ENCODE measurements at regions not wholly inside any gene's neighbourhood (a gene's known extent, or its start where the extent isn't known, plus 50 kb on each side); places are given as distances from the start of the nearest gene placed in this dataset.

DNA sequence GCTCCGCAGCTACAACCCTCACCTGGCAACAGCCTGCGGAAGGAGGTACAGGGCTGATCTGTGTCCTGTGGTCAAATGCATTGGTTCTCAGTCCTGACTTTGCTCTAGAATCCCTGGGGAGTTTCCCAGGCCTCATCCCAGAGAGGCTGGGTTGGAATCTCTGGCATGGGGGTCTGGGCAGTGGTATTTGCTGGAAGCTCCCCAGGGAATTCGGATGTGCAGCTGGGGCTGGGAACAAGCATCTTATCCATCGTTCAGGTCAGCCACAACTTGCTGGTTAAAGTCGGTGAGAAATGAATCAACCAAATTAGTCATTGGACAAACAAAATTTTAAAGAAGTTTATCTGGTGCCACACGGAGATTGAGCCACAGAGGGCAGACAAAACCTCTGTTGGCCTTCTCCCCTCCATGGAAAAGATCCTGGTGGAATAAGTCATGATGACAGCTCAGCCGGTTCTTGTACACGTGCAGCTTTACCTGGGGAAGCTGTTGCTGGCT, 231.2 kb downstream of the FOXL1 start:
- Histone ChIP-seq H3K27me3 (no peaks in the 10 kb centered on the region), H3K4me1 (peaks cover 0 to 7% of the 10 kb centered on the region in 2 donors), H3K4me3 (no peak overlapping the region), H3K9me3 (no peaks in the 10 kb centered on the region), H3K36me3 (no peaks in the 10 kb centered on the region), H3K27ac (no peak overlapping the region)
- TF ChIP-seq, protein P1, sequence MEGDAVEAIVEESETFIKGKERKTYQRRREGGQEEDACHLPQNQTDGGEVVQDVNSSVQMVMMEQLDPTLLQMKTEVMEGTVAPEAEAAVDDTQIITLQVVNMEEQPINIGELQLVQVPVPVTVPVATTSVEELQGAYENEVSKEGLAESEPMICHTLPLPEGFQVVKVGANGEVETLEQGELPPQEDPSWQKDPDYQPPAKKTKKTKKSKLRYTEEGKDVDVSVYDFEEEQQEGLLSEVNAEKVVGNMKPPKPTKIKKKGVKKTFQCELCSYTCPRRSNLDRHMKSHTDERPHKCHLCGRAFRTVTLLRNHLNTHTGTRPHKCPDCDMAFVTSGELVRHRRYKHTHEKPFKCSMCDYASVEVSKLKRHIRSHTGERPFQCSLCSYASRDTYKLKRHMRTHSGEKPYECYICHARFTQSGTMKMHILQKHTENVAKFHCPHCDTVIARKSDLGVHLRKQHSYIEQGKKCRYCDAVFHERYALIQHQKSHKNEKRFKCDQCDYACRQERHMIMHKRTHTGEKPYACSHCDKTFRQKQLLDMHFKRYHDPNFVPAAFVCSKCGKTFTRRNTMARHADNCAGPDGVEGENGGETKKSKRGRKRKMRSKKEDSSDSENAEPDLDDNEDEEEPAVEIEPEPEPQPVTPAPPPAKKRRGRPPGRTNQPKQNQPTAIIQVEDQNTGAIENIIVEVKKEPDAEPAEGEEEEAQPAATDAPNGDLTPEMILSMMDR (IDR thresholded peaks at IDR 0.05) = no peak
- no peak for DNase-seq (ENCODE audit: low spot score)

- no peak overlapping the region for H3K27ac ChIP-seq
- peaks cover 0 to 7% of the 10 kb centered on the region in 2 donors for H3K4me1 ChIP-seq
- H3K36me3 ChIP-seq = no peaks in the 10 kb centered on the region
- no peak overlapping the region for H3K4me3 ChIP-seq
- no peaks in the 10 kb centered on the region for H3K27me3 ChIP-seq
- DNase-seq (ENCODE audit: low spot score) = no peak
- TF ChIP-seq, protein P1 (IDR thresholded peaks at IDR 0.05) = no peak
- H3K9me3 ChIP-seq = no peaks in the 10 kb centered on the region
Observed at GRCh38 chr16:86810062-86810461, 231.7 kb downstream of the FOXL1 start.

GRCh38 chr16:86812363-86812970, 234.1 kb downstream of the FOXL1 start:
- no peak overlapping the region for H3K4me3 ChIP-seq
- no peaks in the 10 kb centered on the region for H3K27me3 ChIP-seq
- no peaks in the 10 kb centered on the region for H3K9me3 ChIP-seq
- TF ChIP-seq, protein P1 (IDR thresholded peaks at IDR 0.05) = no peak
- no peak for DNase-seq (ENCODE audit: low spot score)
- H3K27ac ChIP-seq = no peak overlapping the region
- H3K36me3 ChIP-seq = no peaks in the 10 kb centered on the region
- no peaks in the 10 kb centered on the region for H3K4me1 ChIP-seq

- no peaks in the 10 kb centered on the region for H3K27me3 ChIP-seq
- DNase-seq (ENCODE audit: low spot score) = no peak
- no peaks in the 10 kb centered on the region for H3K9me3 ChIP-seq
- TF ChIP-seq, protein P1 (IDR thresholded peaks at IDR 0.05) = no peak
- peaks cover 0 to 9% of the 10 kb centered on the region in 2 donors for H3K4me1 ChIP-seq
- H3K4me3 ChIP-seq = no peak overlapping the region
- no peaks in the 10 kb centered on the region for H3K36me3 ChIP-seq
- H3K27ac ChIP-seq = no peak overlapping the region
Observed at GRCh38 chr16:86814256-86814655, 235.9 kb downstream of the FOXL1 start.

DNA sequence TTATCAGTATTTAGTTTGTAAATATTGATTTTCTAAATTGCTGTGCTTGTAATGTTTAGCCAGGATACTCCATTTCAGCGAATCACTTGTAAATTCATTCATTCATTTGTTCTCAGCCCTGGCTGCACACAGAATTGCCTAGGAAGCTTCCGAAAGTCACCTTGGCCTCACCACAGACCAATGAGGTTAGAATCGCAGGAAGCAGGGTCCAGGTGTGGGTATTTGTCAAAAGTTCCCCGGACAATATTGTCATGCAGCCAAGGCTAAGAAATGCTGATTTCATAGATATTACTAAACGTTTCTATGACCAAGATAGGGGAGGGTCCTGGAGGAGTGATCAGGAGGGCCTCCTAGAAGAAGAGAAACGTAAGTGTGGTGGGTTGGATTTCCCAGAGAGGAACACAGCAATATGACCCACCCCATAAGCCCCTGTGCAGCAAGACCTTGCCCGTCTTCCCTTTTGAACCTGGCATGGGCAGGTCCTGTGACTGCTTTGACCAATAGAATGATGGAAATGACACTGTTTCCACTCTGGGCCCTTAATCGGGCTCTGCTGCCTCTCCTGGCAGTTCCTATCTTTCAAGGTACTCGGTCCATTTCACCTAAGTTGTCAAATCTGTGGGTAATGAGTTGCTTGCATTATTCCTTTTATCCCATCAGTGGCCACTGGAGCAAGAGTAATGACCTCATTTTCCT, 238.7 kb downstream of the FOXL1 start:
- Histone ChIP-seq H3K27me3 (no peaks in the 10 kb centered on the region), H3K4me3 (no peak overlapping the region), H3K36me3 (no peaks in the 10 kb centered on the region), H3K27ac (no peak overlapping the region), H3K4me1 (peaks cover 0 to 15% of the 10 kb centered on the region in 2 donors), H3K9me3 (no peaks in the 10 kb centered on the region)
- DNase-seq (ENCODE audit: low spot score) = no peak
- TF ChIP-seq, protein P1 (IDR thresholded peaks at IDR 0.05) = no peak
